Nephron (organoid): ENCODE measurements at regions not wholly inside any gene's neighbourhood (a gene's known extent, or its start where the extent isn't known, plus 50 kb on each side); places are given as distances from the start of the nearest gene placed in this dataset.

Experiments used
- H3K27ac Mint-ChIP-seq, 3 experiments: 2 replicates each; pipeline ENCODE4 v1.8.0; 2020; ENCODE audit warnings: mixed read lengths in 3 of 3, mild to moderate bottlenecking in 2 of 3, moderate library complexity in 1 of 3
- H3K27me3 Mint-ChIP-seq: 2 replicates; pipeline ENCODE4 v1.8.0; 2021; ENCODE audit warnings: low read depth, mild to moderate bottlenecking, moderate library complexity, mixed read lengths
- H3K36me3 Mint-ChIP-seq: 2 replicates; pipeline ENCODE4 v1.8.0; 2020; ENCODE audit warnings: low read depth, mixed read lengths
- H3K4me1 Mint-ChIP-seq: 2 replicates; pipeline ENCODE4 v1.8.0; 2020; ENCODE audit warnings: mixed read lengths
- H3K4me3 Mint-ChIP-seq, 3 experiments: 2 replicates each; pipeline ENCODE4 v1.8.0; 2020; ENCODE audit warnings: mild to moderate bottlenecking in 3 of 3, mixed read lengths in 3 of 3, moderate library complexity in 2 of 3
- H3K9me3 Mint-ChIP-seq: 2 replicates; pipeline ENCODE4 v1.8.0; 2020; ENCODE audit warnings: mixed read lengths
- TF ChIP-seq, protein P1 (sequence below), 3 experiments: fragments of 200-600 bp; sonication (generic); IDR thresholded peaks; one replicate each; pipeline ENCODE4 v1.5.0; 2021; ENCODE audit warnings: antibody characterized with exemption in 3 of 3; ENCODE audit not compliant: unreplicated experiment in 3 of 3

DNA sequence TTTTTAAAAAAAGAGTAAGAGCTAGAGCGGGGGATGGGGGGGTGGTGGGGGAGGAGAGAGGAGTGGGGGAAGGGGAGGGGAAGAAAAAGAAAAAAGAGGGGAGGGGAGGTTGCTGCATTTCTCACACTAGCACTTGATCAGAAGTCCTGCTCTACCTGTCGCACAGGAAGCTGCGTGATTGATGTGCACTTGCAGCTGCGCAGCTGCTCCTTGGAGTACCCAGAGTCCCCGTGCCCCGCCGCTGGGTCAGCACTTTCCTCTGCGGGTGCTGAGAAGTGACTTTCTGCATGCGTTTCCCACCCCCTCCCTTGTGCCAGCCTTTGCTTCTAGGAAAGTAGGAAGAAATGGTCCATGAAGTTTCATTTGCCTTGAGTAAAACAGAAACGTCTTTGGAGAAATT, 297.3 kb downstream of the ETAA1 start:
- TF ChIP-seq, protein P1, sequence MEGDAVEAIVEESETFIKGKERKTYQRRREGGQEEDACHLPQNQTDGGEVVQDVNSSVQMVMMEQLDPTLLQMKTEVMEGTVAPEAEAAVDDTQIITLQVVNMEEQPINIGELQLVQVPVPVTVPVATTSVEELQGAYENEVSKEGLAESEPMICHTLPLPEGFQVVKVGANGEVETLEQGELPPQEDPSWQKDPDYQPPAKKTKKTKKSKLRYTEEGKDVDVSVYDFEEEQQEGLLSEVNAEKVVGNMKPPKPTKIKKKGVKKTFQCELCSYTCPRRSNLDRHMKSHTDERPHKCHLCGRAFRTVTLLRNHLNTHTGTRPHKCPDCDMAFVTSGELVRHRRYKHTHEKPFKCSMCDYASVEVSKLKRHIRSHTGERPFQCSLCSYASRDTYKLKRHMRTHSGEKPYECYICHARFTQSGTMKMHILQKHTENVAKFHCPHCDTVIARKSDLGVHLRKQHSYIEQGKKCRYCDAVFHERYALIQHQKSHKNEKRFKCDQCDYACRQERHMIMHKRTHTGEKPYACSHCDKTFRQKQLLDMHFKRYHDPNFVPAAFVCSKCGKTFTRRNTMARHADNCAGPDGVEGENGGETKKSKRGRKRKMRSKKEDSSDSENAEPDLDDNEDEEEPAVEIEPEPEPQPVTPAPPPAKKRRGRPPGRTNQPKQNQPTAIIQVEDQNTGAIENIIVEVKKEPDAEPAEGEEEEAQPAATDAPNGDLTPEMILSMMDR (IDR thresholded peaks at IDR 0.05; ENCODE audit: unreplicated experiment in 3 of 3) = no peak
- H3K36me3 Mint-ChIP-seq = no peaks in the 10 kb centered on the region
- H3K9me3 Mint-ChIP-seq = no peaks in the 10 kb centered on the region
- H3K27ac Mint-ChIP-seq = peak overlapping the region in 2 of 3 experiments; percentile 14 to 86
- H3K4me1 Mint-ChIP-seq = peaks cover 17% of the 10 kb centered on the region
- H3K4me3 Mint-ChIP-seq = peak overlapping the region in 2 of 3 experiments; percentile 42 to 57
- H3K27me3 Mint-ChIP-seq = peaks cover 4% of the 10 kb centered on the region

GRCh38 chr2:67701011-67701410, 303.9 kb downstream of the ETAA1 start:
- Mint-ChIP-seq H3K27ac (peak overlapping the region in 1 of 3 experiments; percentile 57), H3K4me1 (peaks cover 10% of the 10 kb centered on the region), H3K27me3 (no peaks in the 10 kb centered on the region), H3K36me3 (peaks cover 5% of the 10 kb centered on the region), H3K4me3 (no peak overlapping the region), H3K9me3 (peaks cover 8% of the 10 kb centered on the region)
- TF ChIP-seq, protein P1 (IDR thresholded peaks at IDR 0.05; ENCODE audit: unreplicated experiment in 3 of 3) = no peak

- TF ChIP-seq, protein P1 (IDR thresholded peaks at IDR 0.05; ENCODE audit: unreplicated experiment in 3 of 3) = no peak
- H3K4me1 Mint-ChIP-seq = peaks cover 10% of the 10 kb centered on the region
- peaks cover 5% of the 10 kb centered on the region for H3K36me3 Mint-ChIP-seq
- H3K27ac Mint-ChIP-seq = no peak overlapping the region
- H3K4me3 Mint-ChIP-seq = no peak overlapping the region
- no peaks in the 10 kb centered on the region for H3K27me3 Mint-ChIP-seq
- peaks cover 8% of the 10 kb centered on the region for H3K9me3 Mint-ChIP-seq
Observed at GRCh38 chr2:67702284-67702683, 305.2 kb downstream of the ETAA1 start.

DNA sequence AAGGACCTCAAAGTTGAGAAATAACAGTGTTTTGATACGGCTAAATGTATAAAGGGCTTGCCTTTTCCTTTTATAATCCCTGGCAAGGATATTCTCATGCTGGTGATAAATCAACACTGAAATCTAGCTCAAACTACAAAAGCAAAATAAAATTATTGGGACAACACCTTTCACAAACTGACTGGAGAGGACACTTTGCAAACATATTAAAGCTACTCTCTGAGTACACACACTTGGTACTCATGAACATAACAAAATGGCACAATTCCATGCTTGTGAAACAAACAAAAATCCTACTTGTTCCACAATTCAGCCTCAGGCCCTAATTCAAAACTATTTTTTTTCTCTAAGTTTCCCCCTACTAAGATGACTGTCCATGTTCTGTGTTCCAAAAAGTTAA, 305.8 kb downstream of the ETAA1 start:
- peaks cover 5% of the 10 kb centered on the region for H3K36me3 Mint-ChIP-seq
- H3K27ac Mint-ChIP-seq = no peak overlapping the region
- TF ChIP-seq, protein P1 (IDR thresholded peaks at IDR 0.05; ENCODE audit: unreplicated experiment in 3 of 3) = no peak
- no peak overlapping the region for H3K4me3 Mint-ChIP-seq
- peaks cover 10% of the 10 kb centered on the region for H3K4me1 Mint-ChIP-seq
- H3K9me3 Mint-ChIP-seq = peaks cover 8% of the 10 kb centered on the region
- H3K27me3 Mint-ChIP-seq = no peaks in the 10 kb centered on the region

DNA sequence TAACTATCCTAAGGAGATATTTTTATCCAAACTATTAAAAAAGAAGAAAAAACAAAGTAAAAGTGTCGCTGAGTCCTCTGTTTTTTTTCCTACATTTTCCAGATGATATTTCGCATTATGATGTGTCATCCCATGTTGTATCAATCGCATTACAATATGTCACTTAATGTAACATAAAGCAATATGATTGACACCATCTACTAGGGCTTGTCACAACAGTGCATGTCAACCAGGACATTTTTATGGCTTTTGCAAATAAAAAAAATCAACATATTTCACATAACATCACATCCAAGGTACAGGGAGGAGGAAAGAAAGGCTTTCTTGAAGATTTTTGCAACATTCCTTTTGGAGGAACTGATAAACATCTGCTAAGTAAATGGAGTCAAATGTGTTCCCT, 308.9 kb downstream of the ETAA1 start:
- TF ChIP-seq, protein P1 (IDR thresholded peaks at IDR 0.05; ENCODE audit: unreplicated experiment in 3 of 3) = no peak
- no peaks in the 10 kb centered on the region for H3K36me3 Mint-ChIP-seq
- H3K27ac Mint-ChIP-seq = no peak overlapping the region
- peaks cover 15% of the 10 kb centered on the region for H3K4me1 Mint-ChIP-seq
- H3K4me3 Mint-ChIP-seq = no peak overlapping the region
- peaks cover 2% of the 10 kb centered on the region for H3K9me3 Mint-ChIP-seq
- H3K27me3 Mint-ChIP-seq = no peaks in the 10 kb centered on the region

GRCh38 chr2:67707896-67708295, 310.8 kb downstream of the ETAA1 start:
- no peak overlapping the region for H3K4me3 Mint-ChIP-seq
- H3K36me3 Mint-ChIP-seq = no peaks in the 10 kb centered on the region
- peaks cover 2% of the 10 kb centered on the region for H3K9me3 Mint-ChIP-seq
- H3K27me3 Mint-ChIP-seq = no peaks in the 10 kb centered on the region
- TF ChIP-seq, protein P1 (IDR thresholded peaks at IDR 0.05; ENCODE audit: unreplicated experiment in 3 of 3) = no peak
- peaks cover 19% of the 10 kb centered on the region for H3K4me1 Mint-ChIP-seq
- no peak overlapping the region for H3K27ac Mint-ChIP-seq
